Astrocyte of the cerebellum (primary cell): ENCODE measurements at regions not wholly inside any gene's neighbourhood (a gene's known extent, or its start where the extent isn't known, plus 50 kb on each side); places are given as distances from the start of the nearest gene placed in this dataset.
"Not testable (repeated sequence)": the region's sequence is repeated elsewhere in the genome, so short reads cannot be mapped to it uniquely, and the experiment has no call there.

ENCODE experiments used
- DNase-seq: peaks from one replicate; pipeline ENCODE4 v3.0.0-alpha.2; 2011; ENCODE audit warnings: low read depth
- H3K4me3 ChIP-seq: 2 replicates; pipeline ENCODE4 v1.5.1; 2011; ENCODE audit warnings: mild to moderate bottlenecking, low read depth, low read length, moderate library complexity
- in situ Hi-C: cut with HindIII; loops from 2 replicates; pipeline ENCODE4 v1.10.0; 2017; ENCODE audit warnings: low sequenced_read_pairs
- TF ChIP-seq, protein P1 (sequence below): IDR thresholded peaks from 2 replicates; pipeline ENCODE4 v1.5.1; 2012; ENCODE audit warnings: low read length, low read depth, moderate library complexity, mild to moderate bottlenecking; ENCODE audit errors: missing control alignments

DNA sequence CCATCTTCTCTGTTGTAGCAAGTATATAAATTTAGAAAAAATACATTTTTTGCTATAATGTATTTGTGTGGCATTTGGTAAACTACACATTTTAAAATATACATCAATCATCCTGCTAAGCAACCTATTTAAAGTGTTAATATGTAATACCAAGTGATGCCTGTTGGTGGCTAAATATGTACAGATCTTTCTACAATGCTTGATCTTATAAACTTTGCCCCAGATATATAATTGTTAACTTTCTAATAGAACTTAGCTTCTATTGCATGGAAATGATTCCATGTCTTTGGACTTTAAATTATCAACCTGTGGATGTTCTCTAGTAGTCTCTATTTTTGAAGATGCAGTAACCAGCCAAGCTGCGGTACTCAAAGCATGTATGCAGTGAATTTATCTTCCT, 1260.4 kb upstream of the RAG2 start:
- in situ Hi-C loops: no loop called here
- no peak overlapping the region for H3K4me3 ChIP-seq
- DNase-seq: no peak
- TF ChIP-seq, protein P1, sequence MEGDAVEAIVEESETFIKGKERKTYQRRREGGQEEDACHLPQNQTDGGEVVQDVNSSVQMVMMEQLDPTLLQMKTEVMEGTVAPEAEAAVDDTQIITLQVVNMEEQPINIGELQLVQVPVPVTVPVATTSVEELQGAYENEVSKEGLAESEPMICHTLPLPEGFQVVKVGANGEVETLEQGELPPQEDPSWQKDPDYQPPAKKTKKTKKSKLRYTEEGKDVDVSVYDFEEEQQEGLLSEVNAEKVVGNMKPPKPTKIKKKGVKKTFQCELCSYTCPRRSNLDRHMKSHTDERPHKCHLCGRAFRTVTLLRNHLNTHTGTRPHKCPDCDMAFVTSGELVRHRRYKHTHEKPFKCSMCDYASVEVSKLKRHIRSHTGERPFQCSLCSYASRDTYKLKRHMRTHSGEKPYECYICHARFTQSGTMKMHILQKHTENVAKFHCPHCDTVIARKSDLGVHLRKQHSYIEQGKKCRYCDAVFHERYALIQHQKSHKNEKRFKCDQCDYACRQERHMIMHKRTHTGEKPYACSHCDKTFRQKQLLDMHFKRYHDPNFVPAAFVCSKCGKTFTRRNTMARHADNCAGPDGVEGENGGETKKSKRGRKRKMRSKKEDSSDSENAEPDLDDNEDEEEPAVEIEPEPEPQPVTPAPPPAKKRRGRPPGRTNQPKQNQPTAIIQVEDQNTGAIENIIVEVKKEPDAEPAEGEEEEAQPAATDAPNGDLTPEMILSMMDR: no peak

DNA sequence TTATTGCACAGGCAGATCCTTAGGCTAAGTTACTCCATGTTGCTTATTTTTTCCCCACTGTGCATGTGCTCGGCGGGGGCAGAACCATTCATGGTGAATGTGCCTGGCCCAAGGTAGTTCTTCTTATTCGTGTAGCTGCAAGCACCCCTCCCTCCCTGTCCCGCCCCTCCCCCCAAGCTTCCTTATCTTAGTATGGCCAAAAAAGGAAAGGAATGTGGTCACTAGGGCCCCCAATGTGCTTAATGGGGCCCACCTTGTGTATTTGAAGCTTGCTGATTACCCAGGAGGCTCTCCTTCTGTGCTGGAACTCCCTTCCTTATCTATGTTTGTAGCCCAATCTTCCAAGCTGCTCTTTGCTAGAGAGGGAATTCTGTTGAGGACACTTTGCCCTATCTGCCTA, 1259.7 kb upstream of the RAG2 start:
- H3K4me3 ChIP-seq: no peak overlapping the region
- in situ Hi-C loops: no loop called here
- no peak for DNase-seq
- TF ChIP-seq, protein P1: no peak

DNA sequence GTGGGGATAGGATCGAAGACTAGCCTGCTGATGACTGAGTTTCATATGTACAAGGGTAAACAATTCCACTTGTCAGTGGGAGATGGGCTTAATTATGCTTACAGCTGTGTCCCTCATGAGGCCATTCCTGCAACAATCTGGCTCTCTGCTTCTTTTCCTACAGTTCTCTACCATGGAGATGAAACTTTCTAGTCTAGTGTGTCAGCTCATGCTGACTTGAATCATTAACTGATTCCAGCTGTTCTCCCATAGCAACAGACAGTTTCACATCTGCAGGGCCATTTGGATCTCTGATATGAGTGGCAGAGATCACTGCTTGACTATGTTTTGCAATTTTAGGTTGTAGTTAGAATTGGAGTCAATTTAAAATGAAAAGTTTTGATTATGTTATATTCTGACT, 1251.7 kb upstream of the RAG2 start:
- TF ChIP-seq, protein P1: no peak
- DNase-seq: no peak
- in situ Hi-C loops: no loop called here
- no peak overlapping the region for H3K4me3 ChIP-seq

DNA sequence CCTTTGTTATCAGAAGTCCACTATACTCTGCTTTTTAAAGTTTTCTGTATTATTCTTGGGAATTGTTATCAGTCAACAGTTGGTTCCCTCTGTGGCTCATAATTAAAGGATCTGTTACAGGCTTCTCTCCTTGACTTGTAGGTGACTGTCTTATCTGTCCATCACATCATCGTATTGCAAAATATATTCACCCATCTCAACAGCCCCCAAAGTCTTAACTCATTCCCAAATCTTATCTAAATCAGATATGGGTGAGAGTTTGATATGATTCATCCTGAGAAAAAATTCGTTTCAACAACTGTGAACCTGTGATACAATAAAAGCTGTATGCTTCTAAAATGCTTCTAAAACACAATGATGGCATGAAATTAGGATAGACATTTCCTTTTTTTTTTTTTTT, 1245.6 kb upstream of the RAG2 start:
- no peak overlapping the region for H3K4me3 ChIP-seq
- DNase-seq: no peak
- in situ Hi-C loops: no loop called here
- TF ChIP-seq, protein P1: no peak

DNA sequence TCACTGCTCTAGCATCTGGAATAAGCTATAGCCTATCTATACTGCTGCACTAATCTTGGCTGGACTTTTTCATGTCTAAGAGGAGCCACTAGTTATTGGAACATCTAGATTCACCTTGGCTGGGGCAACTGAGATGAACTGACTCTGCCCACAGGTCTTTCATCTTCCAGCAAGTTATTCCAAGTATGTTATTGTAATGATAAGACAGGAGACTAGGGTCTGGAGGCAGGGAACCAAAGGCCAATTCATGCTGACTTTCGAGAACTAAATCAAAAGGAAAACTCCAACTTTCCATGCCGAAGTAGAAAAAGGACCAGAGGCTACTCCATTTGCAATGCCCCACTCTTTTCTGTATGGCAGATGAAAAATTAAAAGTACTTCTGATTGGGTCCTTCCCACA, 1243.0 kb upstream of the RAG2 start:
- H3K4me3 ChIP-seq: no peak overlapping the region
- DNase-seq: peak; percentile 24
- TF ChIP-seq, protein P1: no peak
- in situ Hi-C loops: no loop called here

DNA sequence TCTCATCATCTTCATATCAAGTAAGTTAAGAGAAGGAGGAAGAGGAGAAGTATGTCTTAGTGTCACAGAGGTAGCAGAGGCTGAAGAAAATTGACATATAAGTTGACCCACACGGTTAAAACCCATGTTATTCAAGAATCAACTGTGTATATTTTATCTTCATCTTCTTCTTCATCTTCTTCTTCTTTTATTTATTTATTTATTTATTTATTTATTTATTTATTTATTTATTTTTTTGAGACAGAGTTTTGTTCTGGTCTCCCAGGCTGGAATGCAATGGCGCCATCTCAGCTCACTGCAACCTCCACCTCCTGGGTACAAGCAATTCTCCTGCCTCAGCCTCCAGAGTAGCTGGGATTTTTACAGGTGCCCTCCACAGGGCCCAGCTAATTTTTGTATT, 1242.3 kb upstream of the RAG2 start:
- DNase-seq, H3K4me3 ChIP-seq, in situ Hi-C loops: not testable (repeated sequence)

DNA sequence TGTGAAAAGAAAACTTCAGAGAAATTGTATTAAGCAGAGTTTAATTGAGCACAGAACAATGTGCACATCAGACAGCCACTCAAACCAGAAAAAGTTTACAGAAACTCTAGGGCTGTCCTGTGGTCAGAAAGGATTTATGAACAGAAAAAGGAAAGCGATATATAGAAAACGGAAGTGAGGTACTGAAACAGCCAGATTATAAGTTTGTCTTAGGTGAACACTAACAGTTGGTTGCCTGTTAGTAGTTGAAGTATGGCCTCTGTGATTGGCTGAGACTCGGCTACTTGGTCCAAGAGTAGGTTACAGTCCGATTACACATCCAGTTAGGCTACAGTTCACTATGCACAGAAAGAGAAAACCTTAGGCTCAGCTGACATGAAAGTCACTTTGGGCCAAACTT, 1232.5 kb upstream of the RAG2 start:
- no peak for DNase-seq
- TF ChIP-seq, protein P1: no peak
- in situ Hi-C loops: no loop called here
- H3K4me3 ChIP-seq: no peak overlapping the region
